ENCODE measurements at regions not wholly inside any gene's neighbourhood (a gene's known extent, or its start where the extent isn't known, plus 50 kb on each side); places are given as distances from the start of the nearest gene placed in this dataset.

GRCh38 chr10:120186506-120186905, 270.5 kb upstream of the PLPP4 start:
- TF ChIP-seq CTCF (IDR thresholded peaks at IDR 0.05): no peak
- no peak for TF ChIP-seq REST (IDR thresholded peaks at IDR 0.05; ENCODE audit: insufficient read depth in 1 of 2, low read depth in 2 of 2, low read length in 1 of 2)
- no peak for TF ChIP-seq POLR2AphosphoS5 (IDR thresholded peaks at IDR 0.05; ENCODE audit: low read depth, low read length)
- TF ChIP-seq TCF7L2 (IDR thresholded peaks at IDR 0.05; ENCODE audit: low read depth, low read length): no peak
- TF ChIP-seq SIN3A (IDR thresholded peaks at IDR 0.05; ENCODE audit: borderline replicate concordance, insufficient read depth, low read depth, low read length): no peak
